Natural killer cell (primary cell): ENCODE measurements at regions not wholly inside any gene's neighbourhood (a gene's known extent, or its start where the extent isn't known, plus 50 kb on each side); places are given as distances from the start of the nearest gene placed in this dataset.
"Not testable (repeated sequence)": the region's sequence is repeated elsewhere in the genome, so short reads cannot be mapped to it uniquely, and the experiment has no call there.

Source experiments
- ATAC-seq, 3 donors: fragments of 150-1000 bp in 2 of 3; fragments of 200-7000 bp in 1 of 3; cut with Tn5 transposase; 1 replicate in 1 of 3; 2 replicates in 2 of 3; pipeline ENCODE4 v1.10.0; 2021; ENCODE audit warnings: mild to moderate bottlenecking in 2 of 3, moderate library complexity in 2 of 3
- DNase-seq, 2 donors: peaks; one replicate each; pipeline versions ENCODE4 v3.0.0 to v3.0.0-alpha.2; 2013 to 2021; ENCODE audit warnings: mixed read lengths in 1 of 2
- H3K27ac ChIP-seq: one replicate; pipeline ENCODE4 v1.5.1; 2013; ENCODE audit warnings: mild to moderate bottlenecking, low read length
- H3K27me3 ChIP-seq: one replicate; pipeline ENCODE4 v1.6.1; 2013; ENCODE audit warnings: low read length; ENCODE audit not compliant: control insufficient read depth, insufficient read depth
- H3K36me3 ChIP-seq: one replicate; pipeline ENCODE4 v1.6.1; 2013; ENCODE audit warnings: low read length; ENCODE audit not compliant: control insufficient read depth, insufficient read depth
- H3K4me1 ChIP-seq: one replicate; pipeline ENCODE4 v1.6.1; 2013; ENCODE audit warnings: low read length; ENCODE audit not compliant: control insufficient read depth, insufficient read depth
- H3K4me3 ChIP-seq: one replicate; pipeline ENCODE4 v1.5.1; 2013; ENCODE audit warnings: low read length
- H3K9me3 ChIP-seq: one replicate; pipeline ENCODE4 v1.6.1; 2013; ENCODE audit warnings: low read length; ENCODE audit not compliant: control insufficient read depth, insufficient read depth
- H3K27ac Mint-ChIP-seq, 2 donors: one replicate each; pipeline ENCODE4 v1.8.0; 2022; ENCODE audit warnings: mild to moderate bottlenecking in 2 of 2, mixed read lengths in 2 of 2, moderate library complexity in 1 of 2
- H3K27me3 Mint-ChIP-seq, 2 donors: one replicate each; pipeline ENCODE4 v1.8.0; 2022; ENCODE audit warnings: low read depth in 2 of 2, mixed read lengths in 2 of 2
- H3K36me3 Mint-ChIP-seq: one replicate; pipeline ENCODE4 v1.8.0; 2022; ENCODE audit warnings: mixed read lengths
- H3K4me1 Mint-ChIP-seq, 2 donors: one replicate each; pipeline ENCODE4 v1.8.0; 2022; ENCODE audit warnings: mixed read lengths in 2 of 2
- H3K4me3 Mint-ChIP-seq: one replicate; pipeline ENCODE4 v1.8.0; 2022; ENCODE audit warnings: mild to moderate bottlenecking, moderate library complexity, mixed read lengths
- H3K9me3 Mint-ChIP-seq, 2 donors: one replicate each; pipeline ENCODE4 v1.8.0; 2022; ENCODE audit warnings: mixed read lengths in 2 of 2
- CTCF ChIP-seq: fragments of 200-600 bp; IDR thresholded peaks from one replicate; pipeline ENCODE4 v1.8.0; 2022; ENCODE audit warnings: antibody characterized with exemption
- WGBS: methylation state at CpG from one replicate; pipeline ENCODE4 v1.1.7; 2013; ENCODE audit warnings: missing lambda C conversion rate; ENCODE audit not compliant: insufficient coverage; 5-methylcytosine and 5-hydroxymethylcytosine counted together
- intact Hi-C: fragments of 100-400 bp; cut with micrococcal nuclease; formaldehyde crosslinking; loops from one replicate; pipeline ENCODE4 v1.14.2; 2022

GRCh38 chr20:19048995-19049501 is 163.4 kb upstream of the SLC24A3 start:
- Mint-ChIP-seq H3K36me3 (no peaks in the 10 kb centered on the region), H3K27ac (peak overlapping the region; percentile 16 to 79), H3K4me1 (peaks cover 11 to 42% of the 10 kb centered on the region in 2 donors), H3K27me3 (peaks cover 0 to 8% of the 10 kb centered on the region in 2 donors), H3K4me3 (no peak overlapping the region), H3K9me3 (no peaks in the 10 kb centered on the region)
- ATAC-seq (peak in 2 of 3 donors; percentile 40 to 67), DNase-seq (no peak)
- H3K27ac ChIP-seq: no peak overlapping the region
- no peaks in the 10 kb centered on the region for H3K27me3 ChIP-seq
- no peak for TF ChIP-seq CTCF
- H3K9me3 ChIP-seq: no peaks in the 10 kb centered on the region
- no peaks in the 10 kb centered on the region for H3K36me3 ChIP-seq
- intact Hi-C loops: no loop called here
- 88% methylated on average over 8 of the region's 9 CpGs for whole genome bisulfite sequencing
- no peaks in the 10 kb centered on the region for H3K4me1 ChIP-seq
- H3K4me3 ChIP-seq: no peak overlapping the region

- Mint-ChIP-seq H3K27me3 (peaks cover 0 to 6% of the 10 kb centered on the region in 2 donors), H3K4me1 (peaks cover 11 to 42% of the 10 kb centered on the region in 2 donors), H3K27ac (peak overlapping the region in 1 of 2 donors; percentile 79), H3K36me3 (no peaks in the 10 kb centered on the region), H3K4me3 (no peak overlapping the region), H3K9me3 (no peaks in the 10 kb centered on the region)
- Histone ChIP-seq H3K4me1 (no peaks in the 10 kb centered on the region), H3K4me3 (no peak overlapping the region), H3K27ac (no peak overlapping the region), H3K27me3 (no peaks in the 10 kb centered on the region), H3K36me3 (no peaks in the 10 kb centered on the region), H3K9me3 (no peaks in the 10 kb centered on the region)
- 91% methylated on average over 6 of the region's 7 CpGs for WGBS
- DNase-seq: no peak
- TF ChIP-seq CTCF: no peak
- ATAC-seq: no peak
- intact Hi-C loops: no loop called here
These were observed 162.9 kb upstream of the SLC24A3 start for GRCh38 chr20:19049514-19049913.

- intact Hi-C loops: no loop called here
- Histone ChIP-seq H3K4me1 (no peaks in the 10 kb centered on the region), H3K27ac (no peak overlapping the region), H3K36me3 (no peaks in the 10 kb centered on the region), H3K4me3 (no peak overlapping the region), H3K27me3 (no peaks in the 10 kb centered on the region), H3K9me3 (no peaks in the 10 kb centered on the region)
- H3K27ac Mint-ChIP-seq: no peak overlapping the region
- ATAC-seq: no peak
- H3K9me3 Mint-ChIP-seq: peaks cover 6 to 7% of the 10 kb centered on the region in 2 donors
- peaks cover 13 to 58% of the 10 kb centered on the region in 2 donors for H3K27me3 Mint-ChIP-seq
- no peak for TF ChIP-seq CTCF
- no peak overlapping the region for H3K4me3 Mint-ChIP-seq
- peaks cover 23% of the 10 kb centered on the region for H3K36me3 Mint-ChIP-seq
- peaks cover 0 to 4% of the 10 kb centered on the region in 2 donors for H3K4me1 Mint-ChIP-seq
- 91% methylated on average over 3 of the region's 3 CpGs for WGBS
- peak in 1 of 2 donors; percentile 13 for DNase-seq
These were observed 155.5 kb upstream of the SLC24A3 start for GRCh38 chr20:19056909-19057308.

GRCh38 chr20:19064788-19065187 is 147.7 kb upstream of the SLC24A3 start:
- H3K4me1 Mint-ChIP-seq, H3K27ac ChIP-seq, H3K4me1 ChIP-seq, H3K4me3 ChIP-seq, H3K27me3 ChIP-seq, intact Hi-C loops, H3K4me3 Mint-ChIP-seq, H3K9me3 Mint-ChIP-seq, H3K36me3 ChIP-seq, ATAC-seq, H3K27ac Mint-ChIP-seq, DNase-seq: not testable (repeated sequence)
- H3K9me3 ChIP-seq: peaks cover 11% of the 10 kb centered on the region
- WGBS: 91% methylated on average over 4 of the region's 4 CpGs
- H3K36me3 Mint-ChIP-seq: peaks cover 27% of the 10 kb centered on the region
- peaks cover 3 to 14% of the 10 kb centered on the region in 2 donors for H3K27me3 Mint-ChIP-seq
